WTC11 (cell line): ENCODE measurements at regions not wholly inside any gene's neighbourhood (a gene's known extent, or its start where the extent isn't known, plus 50 kb on each side); places are given as distances from the start of the nearest gene placed in this dataset.

Experiments
- ATAC-seq: fragments of 200-7000 bp; cut with Tn5 transposase; 2 replicates; pipeline ENCODE4 v1.10.0; 2021; ENCODE audit warnings: mild to moderate bottlenecking, moderate library complexity
- CTCF ChIA-PET: fragments of 300-600 bp; sonication (Branson Sonifier 250); formaldehyde crosslinking; loops from one replicate; lab custom pipeline; 2021; ENCODE audit warnings: antibody characterized with exemption; lab: Charles Lee
- POLR2A ChIA-PET: fragments of 350-600 bp; sonication (Branson Sonifier 250); formaldehyde crosslinking; loops from one replicate; lab custom pipeline; 2021; ENCODE audit warnings: antibody characterized with exemption; lab: Charles Lee
- DNase-seq: peaks from one replicate; pipeline ENCODE4 v3.0.0; 2021; ENCODE audit warnings: low spot score
- H3K27ac Mint-ChIP-seq: 2 replicates; pipeline ENCODE4 v1.8.0; 2021; ENCODE audit warnings: mixed read lengths
- H3K27me3 Mint-ChIP-seq: 2 replicates; pipeline ENCODE4 v1.8.0; 2021; ENCODE audit warnings: low read depth, mild to moderate bottlenecking, moderate library complexity, mixed read lengths
- H3K36me3 Mint-ChIP-seq: 2 replicates; pipeline ENCODE4 v1.8.0; 2021; ENCODE audit warnings: mixed read lengths
- H3K4me1 Mint-ChIP-seq: 2 replicates; pipeline ENCODE4 v1.8.0; 2022; ENCODE audit warnings: mixed read lengths
- H3K4me3 Mint-ChIP-seq: 2 replicates; pipeline ENCODE4 v1.8.0; 2021; ENCODE audit warnings: mild to moderate bottlenecking, moderate library complexity, mixed read lengths
- H3K9me3 Mint-ChIP-seq: 2 replicates; pipeline ENCODE4 v1.8.0; 2021; ENCODE audit warnings: mixed read lengths
- ARID4B ChIP-seq: sonication (generic); formaldehyde crosslinking; IDR thresholded peaks from 2 replicates; pipeline ENCODE4 v1.8.0; 2023; ENCODE audit warnings: missing genetic modification reagents, mild to moderate bottlenecking, borderline replicate concordance
- ERG ChIP-seq: fragments of 250-450 bp; sonication (Bioruptor Pico); IDR thresholded peaks from 2 replicates; pipeline ENCODE4 v1.8.0; 2021; ENCODE audit warnings: mild to moderate bottlenecking
- HMGXB4 ChIP-seq: sonication (generic); formaldehyde crosslinking; IDR thresholded peaks from 2 replicates; pipeline ENCODE4 v1.8.1; 2023; ENCODE audit warnings: mild to moderate bottlenecking, moderate library complexity, missing genetic modification reagents
- NR1H2 ChIP-seq: sonication (generic); formaldehyde crosslinking; IDR thresholded peaks from 2 replicates; pipeline ENCODE4 v1.9.0; 2021; ENCODE audit warnings: mild to moderate bottlenecking, moderate library complexity, missing genetic modification reagents
- NR3C1 ChIP-seq: sonication (generic); formaldehyde crosslinking; conservative IDR thresholded peaks from 2 replicates; pipeline ENCODE4 v1.8.1; 2023; ENCODE audit warnings: low read depth, mild to moderate bottlenecking, missing genetic modification reagents
- RELA ChIP-seq: sonication (generic); formaldehyde crosslinking; IDR thresholded peaks from 2 replicates; pipeline ENCODE4 v1.8.1; 2022; ENCODE audit warnings: missing genetic modification reagents, mild to moderate bottlenecking, borderline replicate concordance
- RORB ChIP-seq: fragments of 250-450 bp; sonication (Bioruptor Pico); IDR thresholded peaks from 2 replicates; pipeline ENCODE4 v1.9.0; 2021; ENCODE audit warnings: mild to moderate bottlenecking
- SMAD4 ChIP-seq: sonication (generic); formaldehyde crosslinking; IDR thresholded peaks from 2 replicates; pipeline ENCODE4 v1.8.0; 2022; ENCODE audit warnings: mild to moderate bottlenecking, missing genetic modification reagents
- TEAD1 ChIP-seq: sonication (generic); formaldehyde crosslinking; IDR thresholded peaks from 2 replicates; pipeline ENCODE4 v1.8.0; 2022; ENCODE audit warnings: mild to moderate bottlenecking, missing genetic modification reagents
- ZNF423 ChIP-seq: fragments of 250-450 bp; sonication (Bioruptor Pico); IDR thresholded peaks from 2 replicates; pipeline ENCODE4 v2.1.2; 2022; ENCODE audit warnings: mild to moderate bottlenecking, moderate library complexity
- TF ChIP-seq, protein P1 (sequence below): sonication (generic); formaldehyde crosslinking; IDR thresholded peaks from 2 replicates; pipeline ENCODE4 v1.8.1; 2022; ENCODE audit warnings: mild to moderate bottlenecking, missing genetic modification reagents, moderate library complexity, borderline replicate concordance
- TF ChIP-seq, protein P2 (sequence below): sonication (generic); formaldehyde crosslinking; IDR thresholded peaks from 2 replicates; pipeline ENCODE4 v1.8.0; 2023; ENCODE audit warnings: mild to moderate bottlenecking, missing genetic modification reagents
- TF ChIP-seq, protein P3 (sequence below): sonication (generic); formaldehyde crosslinking; conservative IDR thresholded peaks from 2 replicates; pipeline ENCODE4 v1.8.1; 2022; ENCODE audit warnings: mild to moderate bottlenecking, missing genetic modification reagents

DNA sequence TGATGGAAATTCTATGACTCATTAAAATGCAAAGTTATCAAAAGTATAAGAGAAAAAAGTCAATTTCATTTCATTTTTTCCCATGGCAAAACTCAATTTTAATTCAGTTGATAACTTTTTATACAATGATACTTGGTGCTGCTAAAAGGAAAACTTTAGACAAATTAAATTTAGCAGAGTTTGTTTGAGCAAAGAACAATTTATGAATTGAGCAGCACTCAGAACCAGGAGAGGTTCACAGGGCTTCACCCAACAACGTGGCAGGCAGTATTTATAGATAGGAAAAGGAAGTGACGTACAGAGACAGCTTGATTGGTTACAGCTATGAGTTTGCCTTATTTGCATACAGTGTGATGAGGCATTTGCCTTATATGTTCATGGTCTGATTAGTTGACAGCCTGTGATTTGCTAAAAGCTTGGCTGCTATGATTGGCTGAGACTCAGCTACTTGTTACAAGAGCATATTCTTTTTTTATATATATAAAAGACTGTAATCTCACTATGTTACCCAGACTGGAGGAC lies 157.2 kb upstream of the CELF2 start:
- no peaks in the 10 kb centered on the region for H3K36me3 Mint-ChIP-seq
- no peaks in the 10 kb centered on the region for H3K9me3 Mint-ChIP-seq
- H3K27ac Mint-ChIP-seq = no peak overlapping the region
- H3K4me3 Mint-ChIP-seq = no peak overlapping the region
- POLR2A ChIA-PET = no interaction called here
- 0 out of 2 replicates have a peak, but pooled peaks cover 4% of the 10 kb centered on the region for H3K4me1 Mint-ChIP-seq
- TF ChIP-seq ARID4B (CRISPR knock-in tag) (no peak), TEAD1 (no peak), ERG (CRISPR knock-in tag) (no peak)
- TF ChIP-seq, protein P1, sequence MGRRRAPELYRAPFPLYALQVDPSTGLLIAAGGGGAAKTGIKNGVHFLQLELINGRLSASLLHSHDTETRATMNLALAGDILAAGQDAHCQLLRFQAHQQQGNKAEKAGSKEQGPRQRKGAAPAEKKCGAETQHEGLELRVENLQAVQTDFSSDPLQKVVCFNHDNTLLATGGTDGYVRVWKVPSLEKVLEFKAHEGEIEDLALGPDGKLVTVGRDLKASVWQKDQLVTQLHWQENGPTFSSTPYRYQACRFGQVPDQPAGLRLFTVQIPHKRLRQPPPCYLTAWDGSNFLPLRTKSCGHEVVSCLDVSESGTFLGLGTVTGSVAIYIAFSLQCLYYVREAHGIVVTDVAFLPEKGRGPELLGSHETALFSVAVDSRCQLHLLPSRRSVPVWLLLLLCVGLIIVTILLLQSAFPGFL (CRISPR knock-in tag) = no peak
- TF ChIP-seq, protein P2, sequence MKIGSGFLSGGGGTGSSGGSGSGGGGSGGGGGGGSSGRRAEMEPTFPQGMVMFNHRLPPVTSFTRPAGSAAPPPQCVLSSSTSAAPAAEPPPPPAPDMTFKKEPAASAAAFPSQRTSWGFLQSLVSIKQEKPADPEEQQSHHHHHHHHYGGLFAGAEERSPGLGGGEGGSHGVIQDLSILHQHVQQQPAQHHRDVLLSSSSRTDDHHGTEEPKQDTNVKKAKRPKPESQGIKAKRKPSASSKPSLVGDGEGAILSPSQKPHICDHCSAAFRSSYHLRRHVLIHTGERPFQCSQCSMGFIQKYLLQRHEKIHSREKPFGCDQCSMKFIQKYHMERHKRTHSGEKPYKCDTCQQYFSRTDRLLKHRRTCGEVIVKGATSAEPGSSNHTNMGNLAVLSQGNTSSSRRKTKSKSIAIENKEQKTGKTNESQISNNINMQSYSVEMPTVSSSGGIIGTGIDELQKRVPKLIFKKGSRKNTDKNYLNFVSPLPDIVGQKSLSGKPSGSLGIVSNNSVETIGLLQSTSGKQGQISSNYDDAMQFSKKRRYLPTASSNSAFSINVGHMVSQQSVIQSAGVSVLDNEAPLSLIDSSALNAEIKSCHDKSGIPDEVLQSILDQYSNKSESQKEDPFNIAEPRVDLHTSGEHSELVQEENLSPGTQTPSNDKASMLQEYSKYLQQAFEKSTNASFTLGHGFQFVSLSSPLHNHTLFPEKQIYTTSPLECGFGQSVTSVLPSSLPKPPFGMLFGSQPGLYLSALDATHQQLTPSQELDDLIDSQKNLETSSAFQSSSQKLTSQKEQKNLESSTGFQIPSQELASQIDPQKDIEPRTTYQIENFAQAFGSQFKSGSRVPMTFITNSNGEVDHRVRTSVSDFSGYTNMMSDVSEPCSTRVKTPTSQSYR (CRISPR knock-in tag) = no peak
- TF ChIP-seq, all 79 proteins: peak for 0
- ATAC-seq (no peak), DNase-seq (no peak)
- no peaks in the 10 kb centered on the region for H3K27me3 Mint-ChIP-seq
- CTCF ChIA-PET = interaction anchor here (0.6 kb wide), 1 partner anchor 145 kb away, joined by 3 read pairs; no protein-coding TSS in a partner anchor

- Mint-ChIP-seq H3K36me3 (no peaks in the 10 kb centered on the region), H3K9me3 (no peaks in the 10 kb centered on the region), H3K27me3 (no peaks in the 10 kb centered on the region), H3K4me3 (no peak overlapping the region), H3K4me1 (0 out of 2 replicates have a peak, but pooled peaks cover 4% of the 10 kb centered on the region)
- ChIA-PET POLR2A (no interaction called here), CTCF (no interaction called here)
- no peak for ATAC-seq
- TF ChIP-seq NR1H2 (no peak), HMGXB4 (CRISPR knock-in tag) (no peak), SMAD4 (CRISPR knock-in tag) (no peak), NR3C1 (no peak), RELA (CRISPR knock-in tag) (no peak), RORB (no peak), ZNF423 (no peak)
- TF ChIP-seq, protein P3, sequence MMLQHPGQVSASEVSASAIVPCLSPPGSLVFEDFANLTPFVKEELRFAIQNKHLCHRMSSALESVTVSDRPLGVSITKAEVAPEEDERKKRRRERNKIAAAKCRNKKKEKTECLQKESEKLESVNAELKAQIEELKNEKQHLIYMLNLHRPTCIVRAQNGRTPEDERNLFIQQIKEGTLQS (CRISPR knock-in tag) = no peak
- TF ChIP-seq, all 79 proteins: peak for 0
- DNase-seq = no peak
- H3K27ac Mint-ChIP-seq = no peak overlapping the region
These were observed 152.4 kb upstream of the CELF2 start for GRCh38 chr10:10865303-10865702.
